Nephron progenitor cell (in vitro differentiated cells): ENCODE measurements at regions not wholly inside any gene's neighbourhood (a gene's known extent, or its start where the extent isn't known, plus 50 kb on each side); places are given as distances from the start of the nearest gene placed in this dataset.

Source experiments
- DNase-seq: peaks from one replicate; pipeline ENCODE4 v3.0.0; 2021
- H3K27ac Mint-ChIP-seq: 2 replicates; pipeline ENCODE4 v1.8.0; 2021; ENCODE audit warnings: mild to moderate bottlenecking, moderate library complexity, mixed read lengths
- H3K27me3 Mint-ChIP-seq: 2 replicates; pipeline ENCODE4 v1.8.0; 2021; ENCODE audit warnings: mild to moderate bottlenecking, low read depth, mixed read lengths; ENCODE audit not compliant: poor library complexity
- H3K36me3 Mint-ChIP-seq: 2 replicates; pipeline ENCODE4 v1.8.0; 2021; ENCODE audit warnings: low read depth, mixed read lengths
- H3K4me1 Mint-ChIP-seq: 2 replicates; pipeline ENCODE4 v1.8.0; 2021; ENCODE audit warnings: mixed read lengths
- H3K4me3 Mint-ChIP-seq: 2 replicates; pipeline ENCODE4 v1.8.0; 2021; ENCODE audit warnings: mild to moderate bottlenecking, moderate library complexity, mixed read lengths
- H3K9me3 Mint-ChIP-seq: 2 replicates; pipeline ENCODE4 v1.8.0; 2021; ENCODE audit warnings: mild to moderate bottlenecking, moderate library complexity, mixed read lengths
- CTCF ChIP-seq: fragments of 200-600 bp; sonication (generic); IDR thresholded peaks from 2 replicates; pipeline ENCODE4 v1.5.0; 2021; ENCODE audit warnings: antibody characterized with exemption

- Mint-ChIP-seq H3K27ac (peak overlapping the region; percentile 80), H3K4me1 (peaks cover 6% of the 10 kb centered on the region), H3K9me3 (peaks cover 9% of the 10 kb centered on the region)
These were observed 163.2 kb downstream of the ZBTB18 start for GRCh38 chr1:244214009-244214967.

GRCh38 chr1:244216836-244217235, 165.8 kb downstream of the ZBTB18 start:
- Mint-ChIP-seq H3K4me1 (peaks cover 6% of the 10 kb centered on the region), H3K9me3 (peaks cover 9% of the 10 kb centered on the region), H3K27ac (peak overlapping the region; percentile 3), H3K27me3 (peaks cover 13% of the 10 kb centered on the region), H3K4me3 (no peak overlapping the region), H3K36me3 (no peaks in the 10 kb centered on the region)
- no peak for DNase-seq
- TF ChIP-seq CTCF: no peak

More at GRCh38 chr1:244214009-244214967, 163.2 kb downstream of the ZBTB18 start:
- H3K27me3 Mint-ChIP-seq: peaks cover 12% of the 10 kb centered on the region
- H3K36me3 Mint-ChIP-seq: no peaks in the 10 kb centered on the region
- TF ChIP-seq CTCF: no peak
- no peak for DNase-seq
- H3K4me3 Mint-ChIP-seq: no peak overlapping the region

GRCh38 chr1:244217711-244218110, 166.6 kb downstream of the ZBTB18 start:
- Mint-ChIP-seq H3K27me3 (peaks cover 13% of the 10 kb centered on the region), H3K4me3 (no peak overlapping the region), H3K9me3 (peaks cover 9% of the 10 kb centered on the region), H3K27ac (no peak overlapping the region), H3K4me1 (peaks cover 14% of the 10 kb centered on the region), H3K36me3 (no peaks in the 10 kb centered on the region)
- TF ChIP-seq CTCF: no peak
- DNase-seq: no peak

- Mint-ChIP-seq H3K4me3 (no peak overlapping the region), H3K4me1 (peaks cover 18% of the 10 kb centered on the region), H3K27ac (no peak overlapping the region), H3K36me3 (no peaks in the 10 kb centered on the region), H3K27me3 (peaks cover 16% of the 10 kb centered on the region), H3K9me3 (peaks cover 9% of the 10 kb centered on the region)
- DNase-seq: no peak
- TF ChIP-seq CTCF: no peak
These were observed 167.1 kb downstream of the ZBTB18 start for GRCh38 chr1:244218220-244218619.

- Mint-ChIP-seq H3K4me3 (no peak overlapping the region), H3K9me3 (peaks cover 13% of the 10 kb centered on the region), H3K27ac (no peak overlapping the region), H3K4me1 (peaks cover 18% of the 10 kb centered on the region), H3K36me3 (no peaks in the 10 kb centered on the region), H3K27me3 (peaks cover 16% of the 10 kb centered on the region)
- TF ChIP-seq CTCF: no peak
- DNase-seq: no peak
These were observed 168.1 kb downstream of the ZBTB18 start for GRCh38 chr1:244219149-244219548.
